ENCODE measurements at regions not wholly inside any gene's neighbourhood (a gene's known extent, or its start where the extent isn't known, plus 50 kb on each side); places are given as distances from the start of the nearest gene placed in this dataset.

- no peaks in the 10 kb centered on the region for H4K20me1 ChIP-seq (replicated peaks; ENCODE audit: control insufficient read depth, extremely low read depth, insufficient read depth, low read length)
- intact Hi-C loops (cut with micrococcal nuclease) (no loop called here), dilution Hi-C loops (cut with MboI; ENCODE audit: extremely low pct_ligation_motif_present, low sequenced_read_pairs) (no loop called here)
- no peaks in the 10 kb centered on the region for H3K9me3 ChIP-seq (replicated peaks; ENCODE audit: control insufficient read depth, insufficient read depth, low read length)
- no peak overlapping the region for H3K4me2 ChIP-seq (ENCODE audit: insufficient read depth, low read length)
- POLR2A ChIA-PET: no interaction called here
- no peak overlapping the region for H3K4me3 ChIP-seq (replicated peaks in 1 of 3; ENCODE audit: insufficient read depth in 1 of 3, low read depth in 1 of 3, low read length in 3 of 3)
- DNase-seq (ENCODE audit: low read depth, low spot score) (no peak), FAIRE-seq (no peak)
- H3K4me1 ChIP-seq (ENCODE audit: control insufficient read depth, extremely low read depth, insufficient read depth, low read length): no peaks in the 10 kb centered on the region
- no peaks in the 10 kb centered on the region for H3K27me3 ChIP-seq (ENCODE audit: control insufficient read depth in 2 of 2, insufficient read depth in 2 of 2, low read length in 2 of 2)
- no TSS peak for BruUV-seq (replicated peaks)
- CTCF ChIA-PET: interaction anchor here (0.8 to 2.0 kb wide), 6 partner anchors 11 to 90 kb away, joined by 3 to 6 read pairs (median 4); no protein-coding TSS in a partner anchor
- no peaks in the 10 kb centered on the region for H3K9me1 ChIP-seq (replicated peaks; ENCODE audit: control insufficient read depth, extremely low read depth, insufficient read depth, low read length)
- H3K9ac ChIP-seq (replicated peaks; ENCODE audit: extremely low read depth, insufficient read depth, low read length): no peak overlapping the region
- no peak overlapping the region for H3K27ac ChIP-seq (ENCODE audit: insufficient read depth, low read depth, low read length)
- no peaks in the 10 kb centered on the region for H3K36me3 ChIP-seq (ENCODE audit: control insufficient read depth in 2 of 2, extremely low read depth in 1 of 2, insufficient read depth in 2 of 2, low read length in 2 of 2)
- H3K79me2 ChIP-seq (ENCODE audit: control insufficient read depth, insufficient read depth, low read length): no peaks in the 10 kb centered on the region
- H2AFZ ChIP-seq (ENCODE audit: low read depth, low read length): no peak overlapping the region
- TF ChIP-seq MYC (IDR thresholded peaks at IDR 0.05; ENCODE audit: low read depth, low read length): no peak
- no peak for TF ChIP-seq EZH2 (IDR thresholded peaks at IDR 0.05; ENCODE audit: borderline replicate concordance, low read depth, low read length, severe bottlenecking)
- TF ChIP-seq POLR2AphosphoS5 (IDR thresholded peaks at IDR 0.05; ENCODE audit: insufficient read depth, low read depth, low read length): no peak
- TF ChIP-seq JUN (IDR thresholded peaks at IDR 0.05; ENCODE audit: borderline replicate concordance, insufficient read depth, insufficient read length, low read depth): no peak
- no peak for TF ChIP-seq MAX (IDR thresholded peaks at IDR 0.05; ENCODE audit: insufficient read depth, insufficient read length)
- TF ChIP-seq POLR2A (IDR thresholded peaks at IDR 0.05; ENCODE audit: low read depth, low read length): no peak
- TF ChIP-seq CTCF (IDR thresholded peaks at IDR 0.05; ENCODE audit: extremely low read depth in 1 of 2, insufficient read depth in 1 of 2, low read depth in 1 of 2, low read length in 2 of 2): no peak
- TF ChIP-seq FOS (IDR thresholded peaks at IDR 0.05; ENCODE audit: borderline replicate concordance, insufficient read depth, low read length): no peak
- no peak for TF ChIP-seq GATA2 (IDR thresholded peaks at IDR 0.05; ENCODE audit: insufficient read depth, insufficient read length, low read depth, low read length)
Measured at GRCh38 chr11:19652623-19653375, 59.8 kb upstream of the NAV2 start.

Data from endothelial cell of umbilical vein (primary cell).